Inflammatory macrophage treated with lipopolysaccharide for 1 hour (primary cell): ENCODE measurements at regions not wholly inside any gene's neighbourhood (a gene's known extent, or its start where the extent isn't known, plus 50 kb on each side); places are given as distances from the start of the nearest gene placed in this dataset.
"Not testable (repeated sequence)": the region's sequence is repeated elsewhere in the genome, so short reads cannot be mapped to it uniquely, and the experiment has no call there.

Experiments used
- DNase-seq, 2 donors: peaks; one replicate each; pipeline ENCODE4 v3.0.0-alpha.2; 2020 to 2022

DNA sequence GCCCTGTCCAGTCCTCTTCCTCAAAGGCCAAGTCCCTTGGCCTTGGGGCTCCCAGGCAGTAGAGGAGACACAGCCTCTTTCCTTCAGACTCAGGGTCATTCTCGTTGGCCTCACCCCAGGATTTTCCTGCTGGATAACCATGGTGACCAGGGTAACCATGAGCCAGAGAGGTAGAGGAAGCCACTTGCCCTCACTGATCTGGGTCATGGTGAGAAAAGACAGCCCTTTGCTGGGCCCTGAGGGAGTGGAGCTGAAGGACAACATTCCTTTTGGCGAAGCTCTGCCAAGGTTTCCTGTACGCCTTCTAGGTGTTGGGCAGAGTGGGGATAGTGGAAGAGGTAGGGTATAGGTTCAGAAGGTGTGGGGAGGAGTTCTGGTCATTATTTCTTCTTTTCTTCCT, 53.1 kb upstream of the WNT4 start:
- no peak for DNase-seq

DNA sequence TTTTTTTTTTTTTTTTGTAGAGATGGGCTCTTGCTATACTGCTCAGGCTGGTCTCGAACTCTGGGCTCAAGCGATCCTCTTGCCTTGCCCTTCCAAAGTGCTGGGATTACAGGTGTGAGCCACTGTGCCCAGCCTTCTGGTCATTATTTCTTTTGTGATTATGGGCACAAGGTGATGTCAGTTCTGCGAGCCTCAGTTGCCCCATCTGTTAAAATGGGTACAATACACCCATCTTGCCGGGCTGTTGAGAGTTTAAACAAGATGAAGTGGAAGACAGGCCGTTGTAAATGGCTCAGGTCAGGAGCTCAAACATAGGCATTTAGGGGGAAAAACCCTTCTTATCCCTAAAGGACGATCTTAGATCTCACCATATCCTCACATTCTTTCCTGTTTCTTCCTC, 53.7 kb upstream of the WNT4 start:
- DNase-seq, result no peak

DNA sequence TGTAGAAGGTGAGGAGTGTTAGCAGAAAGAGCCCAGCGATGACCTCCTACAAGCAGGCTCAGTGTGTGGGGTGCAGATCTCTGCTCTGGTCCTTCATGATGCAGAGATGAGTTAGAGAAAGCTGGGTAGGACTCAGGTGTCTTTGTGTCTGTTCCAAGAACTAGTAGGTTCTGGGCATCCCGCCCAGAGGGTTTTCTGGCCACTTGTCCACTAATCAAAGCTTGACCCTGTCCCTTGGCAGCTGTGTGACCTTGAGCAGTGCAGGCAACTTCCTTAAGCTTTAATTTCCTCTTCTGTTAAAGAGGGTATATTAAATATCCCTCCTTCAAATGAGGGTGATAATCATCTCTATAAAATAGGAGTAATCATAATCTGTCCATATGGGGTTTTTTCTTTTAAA, 54.7 kb upstream of the WNT4 start:
- no peak for DNase-seq

DNA sequence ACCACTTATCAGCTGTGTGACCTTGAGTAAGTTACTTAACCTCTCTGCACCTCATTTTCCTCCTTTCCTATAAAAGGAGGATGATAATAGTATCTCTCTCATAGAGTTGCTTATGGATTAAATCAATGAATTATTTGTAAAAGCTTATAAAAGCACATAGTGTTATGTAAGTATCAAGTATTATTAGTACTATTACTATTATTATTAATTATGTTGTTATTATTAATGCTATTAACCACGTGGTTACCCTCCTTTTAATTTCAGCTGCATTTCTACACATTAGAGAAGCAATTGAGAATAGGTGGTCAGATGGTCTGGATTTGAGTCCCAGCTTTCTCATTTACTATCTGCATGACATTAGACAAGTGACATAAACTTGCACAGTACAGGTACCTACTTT, 58.1 kb upstream of the WNT4 start:
- DNase-seq, result no peak

DNA sequence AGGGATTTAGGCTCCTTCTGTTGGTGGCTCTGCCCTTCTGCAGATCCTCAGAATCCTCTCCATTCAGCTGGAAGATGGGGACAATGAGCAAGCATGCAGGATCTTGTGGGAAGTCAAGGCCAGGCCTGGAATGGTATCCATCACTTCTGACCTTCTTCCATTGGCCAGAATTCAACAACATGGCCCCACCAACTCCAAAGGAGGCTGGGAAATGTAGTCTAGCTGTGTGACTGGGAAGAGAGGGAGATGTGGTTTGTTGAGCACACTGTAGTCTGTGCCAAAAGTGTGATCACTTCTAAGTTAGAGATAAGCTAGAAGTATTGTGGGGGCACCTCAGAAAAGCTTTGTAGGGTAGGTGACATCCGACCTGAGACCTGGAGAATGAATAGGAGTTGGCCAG, 60.4 kb upstream of the WNT4 start:
- DNase-seq, result no peak

DNA sequence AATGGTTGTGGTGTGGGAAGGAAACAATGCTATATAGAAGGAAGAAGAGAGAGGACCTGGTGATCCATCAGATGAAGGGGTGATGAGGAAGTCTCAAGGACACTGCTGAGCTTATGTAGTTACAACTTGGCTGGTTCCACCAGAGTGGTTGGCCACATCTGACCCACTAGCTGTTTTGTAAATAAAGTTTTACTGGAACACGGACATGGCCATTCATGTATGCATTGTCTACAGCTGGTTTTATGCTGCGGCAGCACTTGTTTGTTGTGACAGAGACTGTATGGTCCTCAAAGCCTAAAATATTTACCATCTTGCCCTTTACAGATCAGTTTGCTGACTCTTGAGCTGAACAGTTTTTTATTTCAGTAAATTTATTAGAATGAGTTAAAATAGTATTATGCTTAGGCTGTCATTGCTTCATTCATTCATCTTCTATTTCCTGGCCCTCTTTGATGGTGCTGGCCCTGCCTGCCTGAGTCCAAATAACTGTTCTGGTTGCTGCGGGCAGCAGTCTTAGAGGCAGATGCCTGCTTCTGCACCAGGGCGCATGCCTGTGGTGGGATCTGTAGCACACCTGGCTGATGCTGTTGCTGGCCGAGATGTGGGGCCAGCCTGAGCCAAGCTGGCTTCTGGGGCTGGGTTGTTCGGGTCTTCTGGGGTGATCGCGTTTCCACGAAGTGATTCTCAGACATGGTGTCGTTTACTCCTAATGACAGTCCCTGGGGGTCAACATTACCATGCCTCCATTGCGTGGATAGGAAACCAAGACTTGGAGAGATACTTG, 61.4 kb upstream of the WNT4 start:
- DNase-seq, result no peak

DNA sequence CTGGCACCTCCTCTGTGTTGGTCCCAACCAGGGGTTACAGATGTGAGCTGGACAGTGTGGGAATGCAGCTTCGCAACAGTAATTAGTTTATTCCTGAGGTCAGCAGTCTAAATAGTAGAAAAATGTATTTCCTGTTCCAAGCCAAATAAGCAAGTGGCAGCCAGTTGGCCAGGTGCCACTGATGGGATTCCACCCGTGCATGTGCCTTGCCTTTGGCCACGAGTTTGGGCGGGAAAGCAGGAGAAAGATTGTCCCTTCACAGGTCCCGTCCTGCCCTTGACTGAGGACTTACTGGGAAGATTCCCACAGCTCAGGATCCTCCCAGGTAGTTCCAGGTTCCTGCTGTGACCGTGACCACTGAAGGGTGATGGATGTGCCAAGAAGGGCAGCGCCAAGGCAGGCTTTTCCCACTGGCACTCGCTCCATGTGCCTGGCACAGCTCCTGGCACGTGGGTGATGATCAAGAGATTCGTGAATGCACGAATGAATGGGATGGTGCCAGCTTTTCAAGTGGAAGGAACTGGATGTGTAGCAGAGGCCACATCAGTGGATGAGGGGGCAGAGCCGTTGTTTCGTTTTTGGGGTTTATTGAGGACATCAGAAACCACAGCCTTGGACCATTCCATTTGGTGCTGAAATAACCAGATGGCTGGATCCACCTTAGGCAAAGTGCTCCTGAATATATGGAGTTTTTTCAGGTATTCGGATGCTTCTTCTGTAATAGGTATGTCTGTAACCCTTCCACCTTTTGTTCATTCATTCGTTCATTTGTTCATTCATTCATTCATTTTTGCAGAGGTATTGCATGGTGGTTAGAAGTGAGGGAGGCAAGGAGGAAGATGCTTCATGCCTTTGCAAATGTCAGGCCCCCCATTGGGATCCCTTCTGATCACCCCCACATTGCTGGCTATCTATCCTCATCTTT, 62.4 kb upstream of the WNT4 start:
- DNase-seq, result no peak

DNA sequence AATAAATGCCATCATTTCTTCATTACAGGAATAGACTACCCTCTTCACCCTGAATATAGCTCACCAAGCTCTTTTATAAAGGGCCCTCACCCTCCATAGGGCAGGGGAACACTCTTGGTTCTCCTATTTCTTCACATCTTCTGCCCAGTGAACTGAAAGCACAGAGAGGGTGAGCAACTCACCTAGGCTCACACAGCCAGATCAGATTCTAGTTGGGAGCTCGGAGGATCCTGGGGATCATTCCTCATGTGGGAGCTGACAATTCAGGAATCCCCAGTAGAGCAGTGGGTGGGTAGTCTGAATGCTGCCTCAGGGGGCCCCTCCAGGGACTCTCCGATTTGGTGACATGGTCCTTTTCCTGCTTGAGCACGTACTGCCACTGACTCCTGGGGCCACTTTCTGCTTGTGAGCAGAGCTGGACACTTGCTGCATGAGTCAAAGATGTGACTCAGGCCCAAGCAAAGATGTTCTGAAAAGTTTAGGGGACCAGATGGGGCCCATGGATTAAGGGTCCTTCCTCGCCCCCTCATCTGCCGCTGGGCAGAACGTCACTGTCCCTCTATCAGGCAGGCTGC, 63.7 kb upstream of the WNT4 start:
- no peak for DNase-seq

DNA sequence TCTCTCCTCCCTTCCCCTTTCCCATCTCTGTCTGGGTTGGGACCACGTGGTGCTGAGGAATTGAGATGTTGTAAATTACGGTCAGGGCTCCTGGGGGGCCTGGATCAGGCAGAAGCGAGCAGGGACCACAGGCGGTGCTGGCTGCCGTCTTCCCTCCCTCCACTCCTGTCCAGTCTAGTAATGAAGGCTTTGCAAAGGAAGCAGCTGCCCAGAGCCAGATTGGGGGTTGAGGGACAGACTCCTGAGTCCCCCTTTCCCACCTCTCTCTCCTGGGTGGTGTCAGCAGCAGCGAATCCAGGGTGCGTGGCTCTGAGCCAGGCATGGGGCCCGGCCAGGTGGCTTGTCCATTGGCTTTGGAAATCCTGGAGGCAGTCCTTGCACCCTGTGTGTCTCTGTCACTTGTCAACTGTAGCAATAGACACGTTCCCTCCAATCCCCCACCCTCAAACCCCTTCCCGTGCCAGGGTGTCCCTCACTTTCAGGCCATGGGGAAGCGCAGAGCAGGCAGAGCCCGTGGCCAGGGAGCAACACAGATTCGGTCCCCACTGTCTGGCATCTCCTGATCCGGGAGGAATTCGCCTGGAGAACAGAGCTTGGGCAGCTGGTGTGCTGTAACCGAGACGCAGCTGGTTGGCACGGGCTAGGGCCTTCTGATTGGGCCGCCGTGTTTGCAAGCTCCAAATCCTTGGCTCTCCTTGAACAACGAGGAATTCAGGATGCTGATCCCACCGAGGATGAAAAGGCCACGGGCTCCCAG, 64.8 kb upstream of the WNT4 start:
- no peak for DNase-seq

DNA sequence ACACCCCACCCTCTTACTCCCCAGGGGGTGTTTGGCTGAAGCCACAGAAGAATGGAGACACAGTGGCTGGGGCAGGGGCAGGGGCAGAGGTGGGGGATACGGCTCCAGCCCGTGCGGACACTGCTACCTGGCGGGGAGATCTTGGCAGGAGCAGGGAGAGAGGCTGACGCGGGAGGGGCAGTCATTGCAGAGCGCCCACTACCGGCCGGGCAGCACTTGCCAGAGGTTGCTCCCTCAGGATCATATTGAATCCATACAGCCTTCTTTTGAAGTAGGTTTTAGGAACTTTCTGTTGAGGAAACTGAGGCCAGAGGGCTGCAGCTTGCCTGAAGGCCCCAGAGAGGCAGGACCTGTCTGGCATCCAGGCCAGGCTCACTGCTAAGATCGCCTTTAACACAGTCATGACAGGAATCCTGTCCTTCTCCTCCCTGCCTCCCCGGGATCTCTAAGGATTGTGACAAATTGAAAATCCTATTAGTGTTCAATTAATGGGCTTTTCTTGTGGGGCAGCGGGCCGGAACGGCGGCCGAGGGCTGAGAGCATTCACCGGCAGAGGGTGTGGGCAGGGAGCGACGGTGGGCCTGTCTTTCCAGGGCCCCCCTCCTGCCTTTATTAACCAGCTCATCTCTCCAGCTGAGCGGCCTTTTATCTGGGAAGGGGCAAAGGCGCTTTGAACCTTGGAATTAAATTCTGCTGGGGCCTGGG, 65.5 kb upstream of the WNT4 start:
- DNase-seq, result no peak

DNA sequence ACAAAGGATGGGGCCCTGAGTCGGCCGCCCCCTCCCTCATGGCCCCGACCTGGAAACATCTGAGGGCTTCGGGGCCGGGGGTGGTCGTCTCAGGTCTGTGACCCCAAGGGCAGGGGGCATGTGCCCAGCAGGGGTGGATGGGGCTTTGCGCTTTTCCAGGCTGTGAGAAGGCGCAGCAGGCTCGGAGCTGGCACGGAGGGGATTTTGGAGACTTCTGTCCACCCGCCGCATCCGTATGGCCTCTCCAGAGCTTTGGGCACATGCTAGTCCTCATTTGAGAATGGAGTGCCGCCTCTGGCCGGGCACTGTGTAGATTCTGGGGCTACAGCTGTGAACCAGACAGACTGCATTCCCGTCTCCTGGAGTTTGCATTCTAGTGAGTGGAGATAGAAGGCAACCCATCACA, 66.1 kb upstream of the WNT4 start:
- no peak for DNase-seq

DNA sequence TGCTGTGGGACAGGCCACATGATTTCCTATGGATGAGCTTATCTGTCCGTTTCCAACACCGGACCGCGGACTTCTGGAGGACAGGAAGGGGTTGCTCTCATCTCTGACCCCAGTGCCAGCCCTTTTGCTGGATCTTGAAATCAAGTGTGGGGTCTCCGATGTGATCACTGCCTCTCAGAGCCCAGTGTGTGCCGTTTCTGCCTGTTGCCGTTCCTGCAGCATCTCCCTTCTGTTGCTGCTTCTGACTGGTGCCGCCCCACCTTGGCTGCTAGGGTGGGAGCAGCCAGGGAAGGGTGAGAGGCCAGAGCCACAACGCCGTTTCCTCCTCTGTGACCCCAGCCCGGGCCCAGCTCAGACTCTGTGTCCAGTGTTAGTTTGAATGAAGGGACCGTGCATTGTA, 67.3 kb upstream of the WNT4 start:
- no peak for DNase-seq

DNA sequence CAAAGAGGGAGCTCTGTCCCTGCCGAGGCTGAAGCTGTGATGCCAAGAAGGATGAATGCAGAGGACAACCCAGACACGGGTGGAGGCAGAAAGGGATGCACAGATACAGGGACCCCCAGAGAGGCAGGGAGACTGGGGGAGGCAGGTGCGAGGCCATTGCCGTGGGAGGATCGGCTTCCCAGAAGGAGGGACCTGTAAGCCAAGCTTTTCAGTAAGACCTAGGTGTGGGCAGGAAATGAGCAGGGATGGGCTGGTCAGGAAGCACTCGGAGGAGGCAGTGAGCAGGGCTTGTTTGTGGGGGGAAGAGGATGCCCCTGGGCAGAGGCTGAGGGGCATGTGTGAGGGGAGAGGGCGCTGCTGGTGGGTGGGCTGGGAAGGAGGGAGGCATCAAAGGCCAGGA, 67.7 kb upstream of the WNT4 start:
- DNase-seq, result no peak

DNA sequence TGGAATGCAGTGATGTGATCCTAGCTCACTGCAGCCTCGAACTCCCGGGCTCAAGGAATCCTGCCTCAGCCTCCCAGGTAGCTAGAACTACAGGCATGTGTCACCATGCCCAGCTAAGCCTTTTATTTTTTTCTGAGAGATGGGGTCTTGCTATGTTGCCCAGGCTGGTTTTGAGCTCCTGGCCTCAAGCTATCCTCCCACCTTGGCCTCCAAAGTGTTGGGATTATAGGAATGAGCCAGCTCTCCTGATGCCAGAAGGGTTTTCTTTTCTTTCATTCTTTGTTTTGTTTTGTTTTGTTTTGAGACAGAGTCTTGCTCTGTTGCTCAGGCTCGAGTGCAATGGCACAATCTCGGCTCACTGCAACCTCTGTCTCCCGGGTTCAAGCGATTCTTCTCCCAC, 68.6 kb upstream of the WNT4 start:
- not testable (repeated sequence) for DNase-seq

DNA sequence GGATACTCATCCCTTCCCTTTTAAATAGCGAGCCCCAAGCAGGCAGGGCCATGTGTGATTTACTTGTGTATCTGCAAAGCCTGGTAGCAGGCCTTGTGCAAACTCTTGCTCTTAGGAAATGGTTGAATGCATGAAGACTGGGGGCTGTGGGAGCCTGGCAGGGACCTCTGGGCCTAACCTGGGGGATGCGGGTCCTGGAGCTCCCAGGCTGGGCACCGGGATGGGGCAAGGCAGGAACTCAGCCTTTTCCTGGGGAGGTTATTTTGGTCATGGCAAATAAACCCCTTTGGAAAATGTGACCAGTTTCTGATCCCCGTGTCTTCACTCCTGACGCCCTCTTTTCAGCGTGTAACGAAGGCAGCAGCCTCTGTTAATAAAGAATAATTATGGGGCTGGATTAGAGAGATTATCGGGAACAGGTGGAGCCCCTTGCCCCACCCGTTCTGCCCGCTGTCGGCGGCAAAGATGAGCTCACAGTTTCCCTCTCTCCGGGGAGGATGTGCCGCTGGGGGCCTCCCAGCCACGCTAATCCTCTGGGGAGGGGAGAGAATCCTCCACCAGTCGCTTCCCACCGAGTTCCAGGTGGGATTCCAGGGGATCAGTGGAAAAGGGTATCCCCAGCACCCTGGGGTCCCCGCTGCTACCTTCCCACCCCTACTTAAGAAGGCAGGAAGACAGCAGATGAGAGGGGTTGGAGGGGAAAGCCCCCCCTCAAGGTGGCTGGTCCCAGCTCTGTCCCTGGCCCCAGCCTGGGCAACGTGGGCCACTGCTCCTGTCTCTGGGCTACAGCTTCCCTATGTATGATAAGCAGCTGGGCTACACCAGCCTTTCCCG, 69.7 kb upstream of the WNT4 start:
- no peak for DNase-seq

DNA sequence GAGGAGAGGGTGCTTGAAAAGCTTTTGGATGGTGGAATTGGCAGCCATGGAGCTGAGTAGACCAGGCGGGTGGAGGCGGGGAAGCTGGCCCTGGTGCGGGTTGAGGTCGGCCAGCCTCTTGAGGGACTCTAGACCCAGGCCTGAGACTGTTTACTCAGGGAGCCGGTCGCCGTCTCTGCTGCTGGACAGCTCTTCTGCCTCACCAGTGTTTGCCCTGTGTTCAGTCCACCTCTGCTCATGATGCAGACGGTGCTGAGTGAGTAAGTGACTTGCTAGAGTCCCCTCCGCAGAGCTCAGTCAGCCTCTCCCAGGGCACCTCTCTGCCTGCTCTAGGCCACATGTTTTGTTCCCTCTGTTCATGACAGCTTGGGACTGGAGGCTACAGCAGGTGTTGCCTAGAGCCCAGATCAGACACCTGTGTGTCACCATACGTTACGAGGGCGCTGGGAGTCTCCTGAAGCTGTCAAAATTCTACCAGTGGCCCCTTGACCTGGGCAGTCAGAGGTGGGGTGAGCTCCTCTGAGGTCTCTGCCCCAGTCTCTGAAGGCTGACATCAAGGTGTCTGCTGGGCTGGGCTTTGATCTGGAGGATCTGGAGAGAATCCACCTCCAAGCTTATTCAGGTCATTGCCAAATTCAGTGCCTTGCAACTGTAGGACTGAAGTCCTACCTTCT, 73.5 kb upstream of the WNT4 start:
- DNase-seq, result no peak

DNA sequence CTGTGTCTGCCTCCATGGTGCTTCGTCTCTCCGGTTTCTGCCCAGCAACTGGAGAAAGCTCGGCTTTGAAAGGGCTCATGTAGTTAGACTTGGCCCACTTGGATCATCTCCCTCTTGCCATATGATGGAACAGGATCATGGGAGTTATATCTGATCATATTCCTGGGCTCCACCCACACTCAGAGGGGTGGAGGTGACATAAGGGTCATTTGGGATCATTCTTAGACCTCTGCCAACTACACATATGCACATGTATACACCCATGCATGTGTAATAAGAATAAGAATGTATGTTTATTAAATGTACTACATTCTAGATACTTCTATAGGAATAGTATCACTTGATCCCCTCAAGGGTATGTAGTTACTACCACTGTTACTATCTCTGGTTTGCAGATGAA, 74.1 kb upstream of the WNT4 start:
- no peak for DNase-seq

DNA sequence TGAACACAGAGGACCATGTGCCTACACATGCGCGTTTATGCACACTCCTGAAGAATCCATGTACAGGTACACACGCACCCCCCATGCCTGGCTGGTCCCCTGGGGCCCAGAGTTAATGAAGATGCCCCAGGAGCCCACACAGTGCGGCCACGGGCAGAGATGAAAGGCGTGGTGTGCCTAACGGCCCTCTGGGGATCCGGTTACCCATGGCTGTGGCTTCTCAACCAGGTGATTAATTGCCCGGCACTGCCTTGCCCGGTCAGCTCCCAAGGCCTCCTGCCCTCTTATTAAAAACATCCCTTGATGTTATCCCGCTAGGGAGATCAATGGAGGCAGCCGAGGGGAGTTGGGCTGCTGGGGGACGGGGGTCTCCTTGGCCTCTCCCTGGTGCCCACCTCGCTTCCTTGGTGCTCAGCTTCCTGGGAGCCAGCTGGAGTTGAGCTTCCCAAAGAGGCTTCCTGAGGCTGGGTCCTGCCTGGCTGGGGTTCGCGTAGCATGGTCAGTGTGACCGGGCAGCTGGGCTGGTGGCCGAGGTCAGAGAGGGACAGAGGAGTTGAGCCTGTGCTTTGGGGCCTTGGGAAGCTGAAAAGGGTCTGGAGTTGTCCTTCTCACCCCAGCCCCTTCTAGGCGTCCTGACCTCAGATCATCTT, 75.0 kb upstream of the WNT4 start:
- no peak for DNase-seq

DNA sequence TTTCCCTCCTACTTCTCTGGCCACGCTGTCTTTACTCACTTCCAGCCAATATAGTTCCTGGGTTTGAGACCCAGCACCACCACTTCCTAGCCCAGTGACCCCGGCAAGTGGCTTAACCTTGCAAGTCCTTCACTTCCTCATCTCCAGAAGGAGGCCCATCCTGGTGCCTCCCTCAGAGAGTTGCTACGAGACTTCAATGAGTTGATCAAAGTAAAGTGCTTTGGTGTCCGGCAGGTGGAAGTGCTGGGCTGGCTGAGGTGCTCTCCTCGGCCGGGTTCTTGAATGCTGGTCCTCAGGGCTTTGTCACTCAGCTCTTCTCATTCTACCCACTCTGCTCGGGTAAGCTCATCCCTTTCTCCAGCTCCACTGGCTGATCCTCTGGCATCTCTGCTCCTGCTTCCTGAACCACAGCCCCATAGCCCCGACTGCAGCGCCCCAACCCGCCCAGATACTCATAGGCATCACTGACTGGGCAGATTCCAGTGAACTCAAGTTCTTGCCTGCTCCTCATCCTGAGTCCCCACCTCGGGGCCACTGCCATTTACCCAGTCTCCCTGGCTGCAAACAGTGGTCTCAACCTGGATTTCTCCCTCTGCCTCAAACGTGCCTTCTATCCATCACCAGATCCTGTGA, 75.8 kb upstream of the WNT4 start:
- no peak for DNase-seq

DNA sequence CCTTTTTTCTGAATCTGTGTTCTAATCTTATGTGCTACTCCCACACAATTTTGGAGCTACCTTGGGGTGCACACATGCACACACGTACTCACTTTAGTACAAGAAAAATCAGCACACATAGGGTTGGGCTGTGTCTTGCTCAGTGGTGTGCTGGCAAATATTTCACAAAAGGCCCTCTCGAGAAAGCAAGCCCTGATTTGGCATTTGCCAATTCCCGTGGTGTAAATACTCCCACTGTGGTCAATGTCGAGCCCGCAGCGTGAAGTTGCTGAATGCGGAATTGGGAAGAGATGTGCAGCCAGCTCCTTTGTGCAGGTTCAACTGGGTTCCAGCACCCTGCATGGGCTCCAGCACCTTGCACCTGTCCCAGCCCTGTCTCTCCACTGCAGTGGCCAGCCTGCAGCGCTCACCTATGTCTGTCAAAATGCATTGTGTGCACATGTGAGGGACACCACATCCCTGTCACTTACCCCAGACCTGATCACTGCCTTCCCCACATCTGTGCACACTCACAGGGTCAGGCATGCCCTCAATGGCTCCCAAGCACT, 78.4 kb upstream of the WNT4 start:
- no peak for DNase-seq
